Testis (tissue), 2 donors: ENCODE measurements at regions not wholly inside any gene's neighbourhood (a gene's known extent, or its start where the extent isn't known, plus 50 kb on each side); places are given as distances from the start of the nearest gene placed in this dataset.

ENCODE experiments used
- DNase-seq: peaks from one replicate; pipeline ENCODE4 v3.0.0-alpha.2; 2019
- H3K27ac ChIP-seq, 2 donors: fragments of 200-600 bp; sonication (generic); one replicate each; pipeline ENCODE4 v1.5.1; 2019
- H3K27me3 ChIP-seq: fragments of 200-600 bp; sonication (generic); one replicate; pipeline ENCODE4 v1.5.1; 2019
- H3K36me3 ChIP-seq: fragments of 200-600 bp; sonication (generic); one replicate; pipeline ENCODE4 v1.5.1; 2017; ENCODE audit warnings: low read depth; ENCODE audit errors: missing control alignments
- H3K4me1 ChIP-seq: fragments of 200-600 bp; sonication (generic); one replicate; pipeline ENCODE4 v1.5.1; 2019
- H3K4me3 ChIP-seq, 2 donors: fragments of 200-600 bp; sonication (generic); one replicate each; pipeline ENCODE4 v1.5.1; 2017 to 2019
- H3K9me3 ChIP-seq: fragments of 200-600 bp; sonication (generic); one replicate; pipeline ENCODE4 v1.5.1; 2017
- POLR2A ChIP-seq: fragments of 450-650 bp; IDR thresholded peaks from one replicate; pipeline ENCODE4 v1.6.1; 2017; ENCODE audit warnings: antibody characterized with exemption, mild to moderate bottlenecking, moderate library complexity
- WGBS, 2 donors: methylation state at CpG; one replicate each; pipeline ENCODE4 v1.1.5; 2018; 5-methylcytosine and 5-hydroxymethylcytosine counted together
- intact Hi-C: fragments of 100-400 bp; cut with DNase I; formaldehyde crosslinking; loops from one replicate; pipeline ENCODE4 v1.15.1; 2023; ENCODE audit warnings: low total_unique reads
- TF ChIP-seq, protein P1 (sequence below), 3 experiments: fragments of 450-650 bp in 2 of 3; fragments of 200-600 bp in 1 of 3; sonication (generic) in 1 of 3; IDR thresholded peaks; one replicate each; pipeline ENCODE4 v1.5.1; 2016 to 2019; ENCODE audit warnings: antibody characterized with exemption in 3 of 3, mild to moderate bottlenecking in 2 of 3, moderate library complexity in 1 of 3

DNA sequence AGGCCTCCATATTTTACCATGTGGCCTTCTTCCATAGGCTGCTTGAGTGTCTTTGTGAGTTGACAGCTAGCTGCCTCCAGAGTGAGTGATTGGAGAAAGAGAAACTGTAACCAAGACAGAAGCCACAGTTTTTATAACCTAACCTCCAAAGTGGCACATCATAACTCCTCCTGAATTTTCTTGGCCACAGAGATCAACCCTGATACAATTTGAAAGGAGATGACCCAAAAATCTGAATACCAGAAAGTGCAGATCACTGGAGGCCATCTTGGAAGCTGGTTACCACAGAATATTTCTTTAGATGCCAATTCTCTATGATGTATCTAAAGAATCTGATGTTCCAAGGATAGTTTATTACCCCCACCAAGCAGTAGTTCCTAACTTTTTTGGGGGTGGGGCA lies 254.3 kb upstream of the PDE4D start:
- H3K4me3 ChIP-seq: no peak overlapping the region
- no peaks in the 10 kb centered on the region for H3K4me1 ChIP-seq
- TF ChIP-seq POLR2A: no peak
- TF ChIP-seq, protein P1, sequence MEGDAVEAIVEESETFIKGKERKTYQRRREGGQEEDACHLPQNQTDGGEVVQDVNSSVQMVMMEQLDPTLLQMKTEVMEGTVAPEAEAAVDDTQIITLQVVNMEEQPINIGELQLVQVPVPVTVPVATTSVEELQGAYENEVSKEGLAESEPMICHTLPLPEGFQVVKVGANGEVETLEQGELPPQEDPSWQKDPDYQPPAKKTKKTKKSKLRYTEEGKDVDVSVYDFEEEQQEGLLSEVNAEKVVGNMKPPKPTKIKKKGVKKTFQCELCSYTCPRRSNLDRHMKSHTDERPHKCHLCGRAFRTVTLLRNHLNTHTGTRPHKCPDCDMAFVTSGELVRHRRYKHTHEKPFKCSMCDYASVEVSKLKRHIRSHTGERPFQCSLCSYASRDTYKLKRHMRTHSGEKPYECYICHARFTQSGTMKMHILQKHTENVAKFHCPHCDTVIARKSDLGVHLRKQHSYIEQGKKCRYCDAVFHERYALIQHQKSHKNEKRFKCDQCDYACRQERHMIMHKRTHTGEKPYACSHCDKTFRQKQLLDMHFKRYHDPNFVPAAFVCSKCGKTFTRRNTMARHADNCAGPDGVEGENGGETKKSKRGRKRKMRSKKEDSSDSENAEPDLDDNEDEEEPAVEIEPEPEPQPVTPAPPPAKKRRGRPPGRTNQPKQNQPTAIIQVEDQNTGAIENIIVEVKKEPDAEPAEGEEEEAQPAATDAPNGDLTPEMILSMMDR (IDR thresholded peaks at IDR 0.05): no peak
- intact Hi-C loops: no loop called here
- no peak for DNase-seq
- H3K36me3 ChIP-seq: no peaks in the 10 kb centered on the region
- no peak overlapping the region for H3K27ac ChIP-seq
- no peaks in the 10 kb centered on the region for H3K9me3 ChIP-seq
- no peaks in the 10 kb centered on the region for H3K27me3 ChIP-seq

DNA sequence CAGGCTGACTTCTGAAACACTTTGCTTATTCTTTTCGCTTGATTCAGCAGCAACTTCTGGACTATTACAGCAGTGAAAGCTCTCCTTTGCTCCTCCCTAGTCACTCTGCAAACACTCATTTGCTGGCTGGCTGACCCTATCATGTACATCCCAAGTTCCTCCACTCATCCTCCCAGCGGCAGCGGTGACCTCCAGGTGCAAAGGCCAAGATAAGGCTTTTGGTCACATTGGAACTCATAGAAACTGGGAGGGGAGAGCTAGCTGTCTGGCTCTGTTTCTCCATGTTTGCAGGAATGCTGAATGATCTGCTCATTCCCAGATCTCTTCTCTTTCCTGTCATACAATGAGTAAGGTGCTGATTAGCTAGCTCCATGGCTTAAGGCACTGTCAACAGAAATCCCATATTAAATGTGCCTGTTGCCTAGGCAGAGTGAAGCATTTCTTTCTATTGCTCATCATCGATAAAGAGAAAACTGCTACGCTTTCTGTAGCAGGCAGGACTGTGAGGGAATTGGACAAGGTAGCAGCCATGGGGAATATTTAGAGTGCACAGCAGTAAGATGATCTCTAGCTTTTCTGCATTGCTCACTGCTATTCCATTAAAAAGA lies 250.5 kb upstream of the PDE4D start:
- intact Hi-C loops: no loop called here
- Histone ChIP-seq H3K27me3 (no peaks in the 10 kb centered on the region), H3K27ac (no peak overlapping the region), H3K4me3 (no peak overlapping the region), H3K36me3 (no peaks in the 10 kb centered on the region), H3K9me3 (no peaks in the 10 kb centered on the region), H3K4me1 (no peaks in the 10 kb centered on the region)
- no peak for TF ChIP-seq POLR2A
- TF ChIP-seq, protein P1 (IDR thresholded peaks at IDR 0.05): no peak
- no peak for DNase-seq
- 78 to 79% methylated on average over 5 of the region's 5 CpGs for WGBS, 2 donors

DNA sequence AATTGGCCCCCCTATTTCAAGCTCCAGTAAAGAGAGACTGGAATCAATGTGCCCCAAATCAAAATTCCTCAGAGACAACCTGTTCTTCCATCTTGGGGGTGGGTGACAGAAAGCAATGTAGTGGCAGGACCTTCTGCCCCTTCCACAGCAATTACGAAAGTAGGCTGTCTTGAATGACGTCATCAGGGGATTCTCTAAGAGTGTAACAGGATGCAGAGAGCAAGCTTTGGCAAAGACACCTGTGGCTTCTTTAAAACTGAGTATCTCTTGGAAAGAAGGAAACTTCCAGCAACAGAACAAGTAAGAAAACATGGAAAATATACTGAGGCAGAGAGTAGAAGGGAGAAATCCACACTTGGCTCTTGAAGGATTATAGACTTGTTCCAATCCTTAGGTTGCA lies 247.6 kb upstream of the PDE4D start:
- TF ChIP-seq, protein P1 (IDR thresholded peaks at IDR 0.05): no peak
- no peak for TF ChIP-seq POLR2A
- Histone ChIP-seq H3K4me1 (no peaks in the 10 kb centered on the region), H3K36me3 (no peaks in the 10 kb centered on the region), H3K4me3 (no peak overlapping the region), H3K27me3 (no peaks in the 10 kb centered on the region), H3K9me3 (no peaks in the 10 kb centered on the region), H3K27ac (no peak overlapping the region)
- WGBS, 2 donors: 56 to 77% methylated on average over 2 of the region's 2 CpGs
- DNase-seq: no peak
- intact Hi-C loops: no loop called here

DNA sequence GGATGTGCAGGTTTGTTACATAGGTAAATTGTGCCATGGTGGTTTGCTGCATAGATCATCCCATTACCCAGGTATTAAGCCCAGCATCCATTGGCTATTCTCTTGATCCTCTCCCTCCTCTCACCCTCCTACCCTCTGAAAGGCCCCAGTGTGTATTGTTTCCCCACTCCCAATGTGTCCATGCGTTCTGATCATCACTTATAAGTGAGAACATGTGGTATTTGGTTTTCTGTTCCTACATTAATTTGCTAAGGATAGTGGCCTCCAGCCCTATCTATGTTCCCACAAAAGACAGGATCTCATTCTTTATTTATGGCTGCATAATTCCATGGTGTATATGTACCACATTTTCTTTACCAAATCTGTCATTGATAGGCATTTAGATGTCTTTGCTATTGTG lies 243.3 kb upstream of the PDE4D start:
- intact Hi-C loops: no loop called here
- H3K9me3 ChIP-seq: no peaks in the 10 kb centered on the region
- TF ChIP-seq POLR2A: no peak
- TF ChIP-seq, protein P1 (IDR thresholded peaks at IDR 0.05): no peak
- no peaks in the 10 kb centered on the region for H3K27me3 ChIP-seq
- no peaks in the 10 kb centered on the region for H3K4me1 ChIP-seq
- no peak overlapping the region for H3K4me3 ChIP-seq
- DNase-seq: no peak
- 0 to 5% methylated on average over 1 of the region's 1 CpG for WGBS, 2 donors
- no peak overlapping the region for H3K27ac ChIP-seq
- H3K36me3 ChIP-seq: no peaks in the 10 kb centered on the region

DNA sequence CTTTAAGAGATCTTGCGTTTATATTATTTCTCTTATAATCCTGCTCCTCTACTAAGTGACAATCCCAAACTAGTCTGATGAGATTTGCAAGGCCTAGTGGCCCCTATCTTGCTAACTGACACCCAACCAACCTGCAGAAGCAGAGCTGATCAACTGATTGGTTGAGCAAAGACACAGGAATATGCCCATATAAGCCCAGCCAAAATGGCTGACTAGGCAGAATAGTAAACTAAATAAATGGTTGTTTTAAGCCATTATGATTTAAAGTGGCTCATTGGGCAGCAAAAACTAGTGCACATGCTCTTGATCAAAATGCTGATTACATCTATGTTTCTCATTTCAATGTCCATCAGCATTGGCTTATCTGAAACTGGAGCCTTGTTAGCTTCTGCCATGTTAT lies 238.0 kb upstream of the PDE4D start:
- no peaks in the 10 kb centered on the region for H3K27me3 ChIP-seq
- WGBS, 2 donors: 93 to 98% methylated on average over 1 of the region's 1 CpG
- H3K4me3 ChIP-seq: no peak overlapping the region
- H3K9me3 ChIP-seq: no peaks in the 10 kb centered on the region
- no peak for TF ChIP-seq POLR2A
- TF ChIP-seq, protein P1 (IDR thresholded peaks at IDR 0.05): no peak
- H3K36me3 ChIP-seq: no peaks in the 10 kb centered on the region
- intact Hi-C loops: no loop called here
- no peak overlapping the region for H3K27ac ChIP-seq
- no peak for DNase-seq
- no peaks in the 10 kb centered on the region for H3K4me1 ChIP-seq
